Activated T-helper 17 cell treated with anti-CD3 and anti-CD28 coated beads, Interleukin-2, amount 50 U/mL, for 72 hours (primary cell): ENCODE measurements at regions not wholly inside any gene's neighbourhood (a gene's known extent, or its start where the extent isn't known, plus 50 kb on each side); places are given as distances from the start of the nearest gene placed in this dataset.

Source experiments
- ATAC-seq: fragments of 150-1000 bp; cut with Tn5 transposase; replicated peaks from 2 replicates; pipeline ENCODE4 v1.10.0; 2021; ENCODE audit warnings: mild to moderate bottlenecking, moderate library complexity
- H3K27ac Mint-ChIP-seq: one replicate; pipeline ENCODE4 v1.8.0; 2022; ENCODE audit warnings: mixed read lengths
- H3K27me3 Mint-ChIP-seq: one replicate; pipeline ENCODE4 v1.8.0; 2022; ENCODE audit warnings: mixed read lengths
- H3K36me3 Mint-ChIP-seq: one replicate; pipeline ENCODE4 v1.8.0; 2022; ENCODE audit warnings: low read depth, mild to moderate bottlenecking, mixed read lengths
- H3K4me1 Mint-ChIP-seq: one replicate; pipeline ENCODE4 v1.8.0; 2022; ENCODE audit warnings: mixed read lengths
- H3K4me3 Mint-ChIP-seq: one replicate; pipeline ENCODE4 v1.8.0; 2022; ENCODE audit warnings: mild to moderate bottlenecking, mixed read lengths
- H3K9me3 Mint-ChIP-seq: one replicate; pipeline ENCODE4 v1.8.0; 2022; ENCODE audit warnings: mixed read lengths

DNA sequence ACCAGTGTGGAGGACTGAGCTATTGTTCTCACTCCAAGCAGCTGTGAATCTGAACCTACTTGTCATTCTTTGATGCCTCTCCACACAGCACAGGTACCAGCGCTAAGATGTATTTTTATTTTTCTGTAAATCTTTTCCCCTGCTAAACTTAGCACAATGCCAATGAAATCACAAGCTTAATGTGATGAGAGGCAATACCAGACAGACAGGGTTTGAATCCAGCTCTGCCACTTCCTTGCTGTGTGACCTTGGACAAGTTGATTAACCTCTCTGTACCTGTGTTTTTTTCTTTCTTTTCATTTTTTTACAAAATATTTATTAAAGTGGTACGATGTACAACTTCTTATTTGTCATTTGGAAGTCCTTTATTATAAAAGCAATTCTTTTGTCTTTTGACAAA, 757.6 kb downstream of the MED13L start:
- Mint-ChIP-seq H3K27me3 (no peaks in the 10 kb centered on the region), H3K4me3 (no peak overlapping the region), H3K36me3 (no peaks in the 10 kb centered on the region), H3K4me1 (no peaks in the 10 kb centered on the region), H3K9me3 (peaks cover 11% of the 10 kb centered on the region), H3K27ac (no peak overlapping the region)
- ATAC-seq = no peak

DNA sequence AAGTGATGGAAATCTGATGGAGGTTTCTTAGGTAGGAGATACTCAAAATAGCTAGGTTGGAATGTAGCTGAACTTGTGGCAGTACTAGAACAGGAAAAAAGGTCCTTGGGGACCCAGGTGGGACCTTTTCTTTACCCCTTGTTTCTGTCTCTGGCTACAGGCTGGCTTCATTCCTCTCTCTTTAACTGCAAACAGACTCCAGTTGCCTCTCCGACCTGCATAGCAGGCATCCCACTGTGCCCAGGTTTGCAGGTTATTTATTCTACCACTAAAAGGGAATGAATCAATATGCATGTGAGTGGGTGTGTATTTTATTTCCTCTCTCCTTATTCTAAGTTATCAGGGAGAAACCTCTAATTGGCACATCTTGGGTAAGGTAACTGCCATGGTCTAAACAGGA, 758.1 kb downstream of the MED13L start:
- no peak overlapping the region for H3K4me3 Mint-ChIP-seq
- H3K27ac Mint-ChIP-seq = no peak overlapping the region
- peaks cover 16% of the 10 kb centered on the region for H3K9me3 Mint-ChIP-seq
- H3K27me3 Mint-ChIP-seq = no peaks in the 10 kb centered on the region
- no peaks in the 10 kb centered on the region for H3K36me3 Mint-ChIP-seq
- no peak for ATAC-seq
- H3K4me1 Mint-ChIP-seq = no peaks in the 10 kb centered on the region

DNA sequence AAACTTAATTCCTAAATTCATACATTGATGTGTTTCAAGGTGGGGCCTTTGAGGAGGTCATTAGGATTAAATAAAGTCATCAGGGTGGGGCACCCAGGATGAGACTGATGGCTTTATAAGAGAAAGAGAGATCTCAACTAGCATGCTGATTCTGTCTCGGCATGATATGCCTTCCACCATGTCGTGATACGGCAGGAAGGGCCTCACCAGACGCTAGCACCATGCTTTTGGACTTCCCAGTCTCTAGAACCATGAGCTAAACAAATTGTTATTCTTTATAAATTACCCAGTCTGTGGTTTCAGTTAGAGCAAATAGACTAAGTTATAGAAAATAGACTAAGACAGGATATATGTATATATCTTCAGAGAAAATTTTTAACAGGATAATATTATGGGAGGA, 759.6 kb downstream of the MED13L start:
- Mint-ChIP-seq H3K27me3 (no peaks in the 10 kb centered on the region), H3K9me3 (peaks cover 24% of the 10 kb centered on the region)
- ATAC-seq = no peak

DNA sequence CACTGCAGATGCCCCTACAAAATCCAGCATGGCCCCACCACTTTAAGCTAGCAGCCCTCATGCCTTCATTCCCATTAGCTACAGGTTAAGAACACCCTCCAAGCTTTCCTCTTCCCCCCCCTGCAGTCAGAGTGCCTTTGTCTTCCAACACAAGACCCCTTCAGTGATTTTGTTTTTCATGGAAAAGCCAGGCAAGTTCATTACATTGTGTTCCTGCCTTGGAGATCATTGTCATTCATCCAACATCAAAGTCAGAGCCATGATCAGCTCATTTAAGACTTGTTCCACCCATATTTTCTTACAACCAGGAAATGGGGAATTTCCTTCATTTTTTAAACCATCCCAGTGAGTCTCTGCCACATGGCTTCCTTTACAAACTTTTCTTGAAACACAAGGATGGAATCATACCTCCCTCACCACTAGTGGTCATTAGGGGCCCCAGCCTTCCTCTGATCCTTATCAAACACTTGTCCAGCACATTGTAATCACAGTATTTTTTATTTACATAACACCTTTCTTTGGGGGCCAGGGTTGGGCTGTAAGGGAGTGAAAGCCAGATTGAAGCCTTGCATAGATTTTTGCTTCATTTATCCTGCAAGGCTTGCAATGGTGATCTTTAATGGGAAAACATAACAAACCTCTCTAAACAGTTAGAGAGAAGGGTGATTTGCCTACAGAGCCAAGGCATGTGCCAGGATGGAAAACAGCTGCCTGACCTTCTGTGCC, 765.3 kb downstream of the MED13L start:
- Mint-ChIP-seq H3K27me3 (no peaks in the 10 kb centered on the region), H3K36me3 (no peaks in the 10 kb centered on the region), H3K9me3 (peaks cover 34% of the 10 kb centered on the region), H3K4me3 (no peak overlapping the region), H3K4me1 (no peaks in the 10 kb centered on the region), H3K27ac (no peak overlapping the region)
- ATAC-seq = no peak

More for the DNA sequence above, 759.6 kb downstream of the MED13L start:
- Mint-ChIP-seq H3K4me3 (no peak overlapping the region), H3K4me1 (no peaks in the 10 kb centered on the region), H3K27ac (no peak overlapping the region), H3K36me3 (no peaks in the 10 kb centered on the region)

DNA sequence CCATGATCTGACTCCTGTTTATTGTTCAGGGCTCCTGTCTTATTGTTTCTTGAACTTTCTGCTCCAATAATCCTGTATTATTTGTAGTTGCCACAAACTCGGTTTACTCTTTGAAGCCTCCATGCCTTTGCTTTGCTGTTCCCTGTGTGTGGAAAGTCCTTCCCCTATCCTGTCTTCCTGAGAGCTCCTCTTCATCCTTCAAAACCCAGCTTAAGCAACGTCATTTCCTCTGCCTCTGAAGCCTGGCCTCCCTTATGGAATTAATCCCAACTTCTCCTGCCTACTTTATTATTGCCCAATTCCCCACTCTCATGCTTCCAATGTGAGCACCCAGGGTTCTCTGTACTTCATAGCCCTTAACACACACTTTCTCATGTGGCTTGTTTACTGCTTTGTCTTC, 766.2 kb downstream of the MED13L start:
- Mint-ChIP-seq H3K4me3 (no peak overlapping the region), H3K27ac (no peak overlapping the region), H3K9me3 (peaks cover 34% of the 10 kb centered on the region), H3K36me3 (no peaks in the 10 kb centered on the region), H3K27me3 (no peaks in the 10 kb centered on the region), H3K4me1 (no peaks in the 10 kb centered on the region)
- no peak for ATAC-seq

DNA sequence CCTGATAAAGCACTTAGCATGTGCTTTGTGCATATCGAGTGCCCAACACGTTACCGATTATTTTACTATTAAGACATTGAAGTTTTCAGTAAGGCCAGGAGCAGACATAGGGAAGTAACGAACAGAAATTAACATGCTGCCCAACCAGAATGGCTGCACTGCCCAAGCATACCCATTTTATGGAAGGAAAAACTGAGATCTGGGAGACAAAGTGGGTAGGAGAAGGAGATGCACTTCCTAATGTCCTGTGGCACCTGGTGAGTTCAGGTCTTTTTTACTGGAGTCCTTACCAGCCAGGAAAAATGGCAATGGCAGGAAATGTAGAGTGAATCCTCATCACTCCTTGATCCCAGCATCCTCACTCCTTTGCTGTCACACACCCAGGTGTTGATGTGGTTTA, 768.5 kb downstream of the MED13L start:
- ATAC-seq = no peak
- H3K4me1 Mint-ChIP-seq = no peaks in the 10 kb centered on the region
- peaks cover 29% of the 10 kb centered on the region for H3K9me3 Mint-ChIP-seq
- H3K27me3 Mint-ChIP-seq = no peaks in the 10 kb centered on the region
- no peaks in the 10 kb centered on the region for H3K36me3 Mint-ChIP-seq
- no peak overlapping the region for H3K27ac Mint-ChIP-seq
- no peak overlapping the region for H3K4me3 Mint-ChIP-seq

DNA sequence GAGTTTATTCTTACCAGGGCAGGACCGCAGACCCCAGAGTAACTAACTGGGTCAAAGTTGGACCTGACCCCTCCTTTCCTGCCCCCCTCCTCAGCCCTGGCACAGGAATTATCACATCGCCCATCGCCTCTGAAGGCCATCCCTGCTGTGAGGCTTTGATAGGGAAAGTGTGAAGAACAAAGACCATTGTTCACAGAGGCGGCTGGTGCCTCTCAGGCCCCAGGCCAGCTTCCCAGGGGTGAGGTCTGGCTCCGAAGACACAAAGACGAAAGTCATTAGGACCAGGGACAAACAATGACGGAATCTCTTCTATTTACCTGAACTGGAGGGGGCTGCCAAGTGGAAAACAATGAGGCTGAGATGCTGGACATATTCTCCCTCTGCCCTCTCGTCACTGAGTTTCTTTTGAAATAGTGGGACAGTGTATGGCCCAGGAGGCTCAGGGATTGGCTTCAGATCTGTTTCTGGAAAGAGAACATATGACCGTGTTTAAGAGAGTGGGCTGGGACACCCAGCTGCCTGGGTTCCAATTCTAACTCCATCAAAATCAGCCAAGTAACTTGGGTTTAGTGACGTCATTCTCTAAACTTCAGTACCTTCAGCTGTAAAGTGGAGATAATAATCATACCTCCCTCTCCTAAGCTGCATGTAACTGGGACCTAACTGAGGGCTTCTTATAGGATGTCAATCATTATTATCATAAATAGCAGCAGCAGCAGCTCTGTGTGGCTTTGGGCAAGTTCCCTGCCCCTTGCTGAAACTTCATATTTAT, 769.4 kb downstream of the MED13L start:
- H3K9me3 Mint-ChIP-seq = peaks cover 25% of the 10 kb centered on the region
- H3K4me3 Mint-ChIP-seq = no peak overlapping the region
- ATAC-seq = no peak
- no peaks in the 10 kb centered on the region for H3K27me3 Mint-ChIP-seq
- no peaks in the 10 kb centered on the region for H3K36me3 Mint-ChIP-seq
- no peak overlapping the region for H3K27ac Mint-ChIP-seq
- no peaks in the 10 kb centered on the region for H3K4me1 Mint-ChIP-seq

DNA sequence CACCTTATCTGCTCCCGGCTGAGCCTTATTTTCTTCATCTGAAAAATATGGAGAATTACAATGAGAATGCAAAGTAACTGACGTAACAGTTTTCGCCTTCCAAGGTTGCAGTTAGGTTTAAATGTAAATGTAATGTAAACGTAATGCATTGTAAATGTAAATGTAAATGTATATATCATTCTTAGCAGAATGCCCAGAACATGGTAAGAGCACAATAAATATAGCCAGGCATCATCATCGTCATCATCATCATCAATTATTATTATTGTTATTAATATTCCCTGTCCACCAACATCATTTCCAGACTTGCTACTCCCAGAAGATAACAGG, 770.0 kb downstream of the MED13L start:
- Mint-ChIP-seq H3K27me3 (no peaks in the 10 kb centered on the region), H3K36me3 (no peaks in the 10 kb centered on the region), H3K9me3 (peaks cover 26% of the 10 kb centered on the region), H3K4me3 (no peak overlapping the region), H3K27ac (no peak overlapping the region), H3K4me1 (no peaks in the 10 kb centered on the region)
- no peak for ATAC-seq

DNA sequence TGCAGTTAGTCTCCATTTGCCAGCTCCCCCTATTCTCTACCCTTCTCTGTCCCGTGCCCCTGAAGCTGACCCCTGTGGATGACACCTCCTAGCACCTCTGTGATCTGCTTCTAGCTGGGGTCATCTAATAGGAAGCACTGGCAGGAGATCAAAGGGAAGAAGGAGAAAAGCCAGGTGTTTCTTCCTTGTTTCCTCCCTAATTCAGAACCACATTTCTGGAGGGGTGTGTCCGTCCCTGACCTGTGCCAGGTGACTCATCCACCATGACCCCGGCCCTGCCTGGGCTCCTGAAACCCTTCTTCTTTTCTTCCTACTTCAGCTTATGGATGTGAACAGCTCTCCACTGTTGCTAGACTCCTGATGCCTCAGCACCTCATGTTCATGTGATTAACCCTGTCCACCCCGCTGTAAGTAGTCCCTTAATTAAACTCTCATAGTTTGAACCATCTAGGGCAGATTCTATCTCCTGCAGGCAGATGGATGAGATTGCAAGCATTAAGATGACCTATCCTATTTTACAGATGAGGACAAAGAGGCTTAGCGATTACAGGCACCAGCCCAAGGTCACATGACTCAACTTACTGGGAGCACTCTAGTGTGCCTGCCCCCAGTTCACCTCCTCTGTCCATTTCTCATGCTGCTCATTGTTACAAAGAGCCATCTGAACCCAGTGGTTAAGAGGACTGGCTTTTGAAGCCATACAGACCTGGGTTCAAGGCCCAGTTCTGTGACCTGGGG, 770.5 kb downstream of the MED13L start:
- Mint-ChIP-seq H3K9me3 (peaks cover 24% of the 10 kb centered on the region), H3K27me3 (no peaks in the 10 kb centered on the region), H3K4me1 (no peaks in the 10 kb centered on the region), H3K27ac (no peak overlapping the region), H3K36me3 (no peaks in the 10 kb centered on the region), H3K4me3 (no peak overlapping the region)
- no peak for ATAC-seq

DNA sequence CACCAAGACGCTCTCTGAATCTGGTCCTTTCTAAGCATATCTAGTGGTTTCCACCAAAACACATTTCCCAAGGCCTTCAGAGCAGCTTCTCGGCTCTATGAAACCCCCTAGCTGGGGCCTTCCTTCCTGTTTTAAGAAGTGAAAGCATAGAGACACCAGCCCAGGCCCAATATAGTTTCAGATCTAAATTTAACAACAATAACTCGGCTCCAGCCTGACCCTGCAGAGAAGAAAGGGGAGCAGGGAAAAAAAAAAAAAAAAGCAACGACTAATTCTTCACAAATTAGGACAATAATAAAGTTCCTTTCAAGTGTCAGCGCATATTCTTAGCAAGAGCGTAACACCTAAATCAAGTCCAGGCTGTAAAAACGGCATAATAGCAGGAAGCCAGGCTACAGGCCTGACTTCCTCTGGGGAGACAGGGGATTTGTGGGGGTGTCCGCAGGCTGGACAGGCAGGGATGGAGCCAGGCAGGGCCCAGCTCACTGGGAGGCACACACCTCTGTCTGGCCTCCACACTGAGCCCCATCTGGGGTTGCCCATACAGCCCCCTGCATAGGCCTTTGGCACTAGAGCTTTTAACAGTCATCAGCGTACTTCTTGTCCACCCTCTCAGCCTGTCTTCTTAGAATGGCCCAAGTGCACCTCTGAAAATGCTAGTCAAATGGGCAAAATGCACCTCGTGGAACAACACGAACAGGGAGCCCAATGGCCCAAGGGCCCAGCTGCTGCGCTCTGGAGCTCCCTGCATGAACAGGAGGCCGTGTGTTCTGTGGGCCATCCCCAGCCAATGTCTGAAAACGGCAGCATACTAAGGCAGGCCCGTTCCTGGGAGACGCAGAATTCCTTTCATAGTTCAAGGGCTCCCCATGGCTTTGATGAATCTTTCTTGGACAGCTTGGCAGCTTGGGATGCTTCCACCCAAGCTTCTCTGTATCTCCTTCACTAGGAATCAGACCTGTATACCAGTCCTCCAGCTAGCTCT, 772.9 kb downstream of the MED13L start:
- no peaks in the 10 kb centered on the region for H3K4me1 Mint-ChIP-seq
- ATAC-seq = no peak
- H3K9me3 Mint-ChIP-seq = peaks cover 21% of the 10 kb centered on the region
- H3K4me3 Mint-ChIP-seq = no peak overlapping the region
- no peaks in the 10 kb centered on the region for H3K27me3 Mint-ChIP-seq
- H3K36me3 Mint-ChIP-seq = no peaks in the 10 kb centered on the region
- H3K27ac Mint-ChIP-seq = no peak overlapping the region

DNA sequence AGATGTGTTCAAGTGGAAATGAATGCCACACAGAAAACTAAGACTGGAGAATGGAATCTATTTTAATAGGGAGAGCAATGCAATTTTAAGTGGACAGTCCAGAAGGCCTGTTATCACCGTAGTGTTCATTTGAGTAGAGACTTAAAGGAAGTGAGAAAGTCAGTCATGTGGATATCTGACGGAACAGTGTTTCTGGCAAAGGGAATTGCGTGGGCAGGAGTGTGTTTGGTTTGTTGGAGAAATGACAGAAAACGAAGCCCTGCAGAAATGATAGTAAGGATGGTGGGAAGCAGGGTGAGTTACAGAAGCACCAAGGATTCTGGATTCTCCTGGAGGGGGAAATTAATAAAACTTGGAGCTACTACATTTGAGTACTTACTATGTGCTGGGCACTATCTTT, 776.6 kb downstream of the MED13L start:
- Mint-ChIP-seq H3K9me3 (peaks cover 20% of the 10 kb centered on the region), H3K4me3 (no peak overlapping the region), H3K27me3 (no peaks in the 10 kb centered on the region), H3K27ac (no peak overlapping the region), H3K4me1 (no peaks in the 10 kb centered on the region), H3K36me3 (no peaks in the 10 kb centered on the region)
- ATAC-seq = no peak

DNA sequence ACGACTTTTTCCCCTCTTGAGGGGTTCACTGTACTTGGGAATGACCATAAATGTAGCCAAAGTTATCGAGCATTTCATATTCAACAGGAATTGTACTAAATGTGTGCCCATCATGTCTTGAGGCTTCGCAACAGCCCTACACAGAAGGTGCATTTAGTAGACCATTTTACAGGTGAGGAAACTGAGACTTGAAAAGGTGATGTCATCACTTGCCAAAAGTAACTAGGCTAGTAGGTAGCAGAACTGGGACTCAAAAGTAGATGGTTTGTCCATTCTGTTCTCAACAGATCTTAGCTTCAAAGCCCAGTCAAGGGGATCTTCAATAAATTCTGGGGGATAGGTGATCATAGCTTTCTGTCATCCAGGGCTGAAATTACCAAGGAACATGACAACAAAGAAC, 782.2 kb downstream of the MED13L start:
- peaks cover 11% of the 10 kb centered on the region for H3K9me3 Mint-ChIP-seq
- H3K27ac Mint-ChIP-seq = no peak overlapping the region
- H3K36me3 Mint-ChIP-seq = no peaks in the 10 kb centered on the region
- no peak for ATAC-seq
- H3K27me3 Mint-ChIP-seq = no peaks in the 10 kb centered on the region
- H3K4me1 Mint-ChIP-seq = no peaks in the 10 kb centered on the region
- no peak overlapping the region for H3K4me3 Mint-ChIP-seq

DNA sequence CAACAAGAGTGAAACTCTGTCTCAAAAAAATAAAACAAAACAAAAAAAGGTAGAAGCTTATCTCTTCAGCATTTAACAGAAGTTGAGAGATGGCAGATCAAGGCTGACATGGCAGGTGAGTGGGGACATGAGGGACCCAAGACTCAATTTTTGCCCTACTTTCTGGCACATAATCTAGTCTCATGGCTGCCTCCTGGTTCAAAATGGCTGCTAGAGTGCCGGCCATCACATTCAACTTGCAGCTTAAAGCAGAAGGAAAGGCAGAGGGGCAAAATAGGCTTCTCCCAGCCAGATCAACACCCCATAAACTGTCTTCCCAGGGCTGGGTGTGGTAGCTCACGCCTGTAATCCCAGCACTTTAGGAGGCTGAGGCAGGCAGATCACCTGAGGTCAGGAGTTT, 784.9 kb downstream of the MED13L start:
- peaks cover 15% of the 10 kb centered on the region for H3K9me3 Mint-ChIP-seq
- no peaks in the 10 kb centered on the region for H3K36me3 Mint-ChIP-seq
- ATAC-seq = no peak
- no peaks in the 10 kb centered on the region for H3K4me1 Mint-ChIP-seq
- H3K27ac Mint-ChIP-seq = no peak overlapping the region
- no peaks in the 10 kb centered on the region for H3K27me3 Mint-ChIP-seq
- H3K4me3 Mint-ChIP-seq = no peak overlapping the region
